WTC11 (cell line): ENCODE measurements at regions not wholly inside any gene's neighbourhood (a gene's known extent, or its start where the extent isn't known, plus 50 kb on each side); places are given as distances from the start of the nearest gene placed in this dataset.

Experiments
- ATAC-seq: fragments of 200-7000 bp; cut with Tn5 transposase; 2 replicates; pipeline ENCODE4 v1.10.0; 2021; ENCODE audit warnings: mild to moderate bottlenecking, moderate library complexity
- CTCF ChIA-PET: fragments of 300-600 bp; sonication (Branson Sonifier 250); formaldehyde crosslinking; loops from one replicate; lab custom pipeline; 2021; ENCODE audit warnings: antibody characterized with exemption; lab: Charles Lee
- POLR2A ChIA-PET: fragments of 350-600 bp; sonication (Branson Sonifier 250); formaldehyde crosslinking; loops from one replicate; lab custom pipeline; 2021; ENCODE audit warnings: antibody characterized with exemption; lab: Charles Lee
- DNase-seq: peaks from one replicate; pipeline ENCODE4 v3.0.0; 2021; ENCODE audit warnings: low spot score
- H3K27ac Mint-ChIP-seq: 2 replicates; pipeline ENCODE4 v1.8.0; 2021; ENCODE audit warnings: mixed read lengths
- H3K27me3 Mint-ChIP-seq: 2 replicates; pipeline ENCODE4 v1.8.0; 2021; ENCODE audit warnings: low read depth, mild to moderate bottlenecking, moderate library complexity, mixed read lengths
- H3K36me3 Mint-ChIP-seq: 2 replicates; pipeline ENCODE4 v1.8.0; 2021; ENCODE audit warnings: mixed read lengths
- H3K4me1 Mint-ChIP-seq: 2 replicates; pipeline ENCODE4 v1.8.0; 2022; ENCODE audit warnings: mixed read lengths
- H3K4me3 Mint-ChIP-seq: 2 replicates; pipeline ENCODE4 v1.8.0; 2021; ENCODE audit warnings: mild to moderate bottlenecking, moderate library complexity, mixed read lengths
- H3K9me3 Mint-ChIP-seq: 2 replicates; pipeline ENCODE4 v1.8.0; 2021; ENCODE audit warnings: mixed read lengths
- ARID4B ChIP-seq: sonication (generic); formaldehyde crosslinking; IDR thresholded peaks from 2 replicates; pipeline ENCODE4 v1.8.0; 2023; ENCODE audit warnings: missing genetic modification reagents, mild to moderate bottlenecking, borderline replicate concordance
- ATF2 ChIP-seq: sonication (generic); formaldehyde crosslinking; IDR thresholded peaks from 2 replicates; pipeline ENCODE4 v1.8.1; 2022; ENCODE audit warnings: low read depth, missing genetic modification reagents, borderline replicate concordance
- CBFB ChIP-seq: sonication (generic); formaldehyde crosslinking; IDR thresholded peaks from 2 replicates; pipeline ENCODE4 v1.8.1; 2022; ENCODE audit warnings: mild to moderate bottlenecking, low read depth, missing genetic modification reagents
- E2F5 ChIP-seq: sonication (generic); formaldehyde crosslinking; IDR thresholded peaks from 2 replicates; pipeline ENCODE4 v1.8.1; 2022; ENCODE audit warnings: mild to moderate bottlenecking, moderate library complexity, missing genetic modification reagents
- EMX1 ChIP-seq: fragments of 250-450 bp; sonication (Bioruptor Pico); IDR thresholded peaks from 2 replicates; pipeline ENCODE4 v1.8.0; 2021; ENCODE audit warnings: mild to moderate bottlenecking
- FOXJ3 ChIP-seq: sonication (generic); formaldehyde crosslinking; IDR thresholded peaks from 2 replicates; pipeline ENCODE4 v1.9.0; 2021; ENCODE audit warnings: missing genetic modification reagents, mild to moderate bottlenecking, borderline replicate concordance
- GABPB1 ChIP-seq: sonication (generic); formaldehyde crosslinking; IDR thresholded peaks from 2 replicates; pipeline ENCODE4 v1.8.1; 2023; ENCODE audit warnings: mild to moderate bottlenecking, missing genetic modification reagents
- HMGA2 ChIP-seq: fragments of 250-450 bp; sonication (Bioruptor Pico); IDR thresholded peaks from 2 replicates; pipeline ENCODE4 v1.4.0; 2021; ENCODE audit warnings: mild to moderate bottlenecking, moderate library complexity
- IRF2 ChIP-seq: sonication (generic); formaldehyde crosslinking; IDR thresholded peaks from 2 replicates; pipeline ENCODE4 v1.8.0; 2022; ENCODE audit warnings: low read depth, missing genetic modification reagents, borderline replicate concordance
- JAZF1 ChIP-seq: fragments of 250-450 bp; sonication (Bioruptor Pico); IDR thresholded peaks from 2 replicates; pipeline ENCODE4 v1.9.0; 2021; ENCODE audit warnings: moderate library complexity, mild to moderate bottlenecking, inconsistent platforms
- MAX ChIP-seq: sonication (generic); formaldehyde crosslinking; IDR thresholded peaks from 2 replicates; pipeline ENCODE4 v1.8.0; 2022; ENCODE audit warnings: mild to moderate bottlenecking, missing genetic modification reagents
- NFE2L1 ChIP-seq: sonication (generic); formaldehyde crosslinking; IDR thresholded peaks from 2 replicates; pipeline ENCODE4 v1.8.1; 2023; ENCODE audit warnings: missing genetic modification reagents
- NR3C1 ChIP-seq: sonication (generic); formaldehyde crosslinking; conservative IDR thresholded peaks from 2 replicates; pipeline ENCODE4 v1.8.1; 2023; ENCODE audit warnings: low read depth, mild to moderate bottlenecking, missing genetic modification reagents
- PRRX2 ChIP-seq: fragments of 250-450 bp; sonication (Bioruptor Pico); IDR thresholded peaks from 2 replicates; pipeline ENCODE4 v1.8.0; 2021; ENCODE audit warnings: mild to moderate bottlenecking
- SMAD3 ChIP-seq: sonication (generic); formaldehyde crosslinking; IDR thresholded peaks from 2 replicates; pipeline ENCODE4 v1.8.0; 2022; ENCODE audit warnings: missing genetic modification reagents, mild to moderate bottlenecking, borderline replicate concordance
- SOX15 ChIP-seq: fragments of 250-450 bp; sonication (Bioruptor Pico); IDR thresholded peaks from 2 replicates; pipeline ENCODE4 v1.9.0; 2021; ENCODE audit warnings: mild to moderate bottlenecking
- ZNF138 ChIP-seq: sonication (generic); formaldehyde crosslinking; conservative IDR thresholded peaks from 2 replicates; pipeline ENCODE4 v1.8.1; 2022; ENCODE audit warnings: mild to moderate bottlenecking, moderate library complexity, missing genetic modification reagents
- ZNF232 ChIP-seq: sonication (generic); formaldehyde crosslinking; IDR thresholded peaks from 2 replicates; pipeline ENCODE4 v1.8.0; 2022; ENCODE audit warnings: mild to moderate bottlenecking, missing genetic modification reagents
- ZNF396 ChIP-seq: fragments of 250-450 bp; sonication (Bioruptor Pico); IDR thresholded peaks from 2 replicates; pipeline ENCODE4 v1.8.0; 2021; ENCODE audit warnings: mild to moderate bottlenecking, moderate library complexity, borderline replicate concordance
- ZNF512 ChIP-seq: sonication (generic); formaldehyde crosslinking; IDR thresholded peaks from 2 replicates; pipeline ENCODE4 v1.8.1; 2022; ENCODE audit warnings: missing genetic modification reagents, borderline replicate concordance
- ZSCAN18 ChIP-seq: fragments of 250-450 bp; sonication (Bioruptor Pico); IDR thresholded peaks from 2 replicates; pipeline ENCODE4 v2.1.2; 2022; ENCODE audit warnings: mild to moderate bottlenecking, moderate library complexity

- no peak for TF ChIP-seq ZNF232 (CRISPR knock-in tag)
- no peak for TF ChIP-seq CBFB (CRISPR knock-in tag)
- no peak for TF ChIP-seq ZNF396 (CRISPR knock-in tag)
- no peak for TF ChIP-seq JAZF1
- no peak for TF ChIP-seq NR3C1
Observed at GRCh38 chr2:134163336-134163735, 90.5 kb upstream of the MGAT5 start (continued).

GRCh38 chr2:134164306-134164705 is 89.6 kb upstream of the MGAT5 start:
- no peaks in the 10 kb centered on the region for H3K27me3 Mint-ChIP-seq
- no peaks in the 10 kb centered on the region for H3K36me3 Mint-ChIP-seq
- POLR2A ChIA-PET, result no interaction called here
- H3K27ac Mint-ChIP-seq, result no peak overlapping the region
- H3K9me3 Mint-ChIP-seq, result peaks cover 5% of the 10 kb centered on the region; the same call in 1 of the 2 replicates
- CTCF ChIA-PET, result no interaction called here
- H3K4me1 Mint-ChIP-seq, result peaks cover 47% of the 10 kb centered on the region
- DNase-seq (no peak), ATAC-seq (no peak)
- TF ChIP-seq NFE2L1, result no peak
- no peak for TF ChIP-seq EMX1
- H3K4me3 Mint-ChIP-seq, result no peak overlapping the region

GRCh38 chr2:134167015-134167414 is 86.9 kb upstream of the MGAT5 start:
- no peak overlapping the region for H3K27ac Mint-ChIP-seq
- H3K9me3 Mint-ChIP-seq, result peaks cover 8% of the 10 kb centered on the region; the same call in 1 of the 2 replicates
- ATAC-seq (no peak), DNase-seq (no peak)
- no peaks in the 10 kb centered on the region for H3K27me3 Mint-ChIP-seq
- H3K4me3 Mint-ChIP-seq, result no peak overlapping the region
- H3K4me1 Mint-ChIP-seq, result peaks cover 37% of the 10 kb centered on the region
- CTCF ChIA-PET, result no interaction called here
- TF ChIP-seq E2F5 (CRISPR knock-in tag) (no peak), ARID4B (CRISPR knock-in tag) (no peak), MAX (CRISPR knock-in tag) (no peak), GABPB1 (CRISPR knock-in tag) (no peak), EMX1 (no peak), ZNF138 (no peak)
- peaks cover 6% of the 10 kb centered on the region for H3K36me3 Mint-ChIP-seq
- POLR2A ChIA-PET, result no interaction called here

GRCh38 chr2:134169788-134170187 is 84.1 kb upstream of the MGAT5 start:
- Mint-ChIP-seq H3K27ac (no peak overlapping the region), H3K27me3 (no peaks in the 10 kb centered on the region), H3K4me1 (peaks cover 25% of the 10 kb centered on the region), H3K36me3 (peaks cover 6% of the 10 kb centered on the region), H3K4me3 (no peak overlapping the region), H3K9me3 (peaks cover 6% of the 10 kb centered on the region; the same call in 1 of the 2 replicates)
- ATAC-seq (no peak), DNase-seq (no peak)
- ChIA-PET POLR2A (no interaction called here), CTCF (interaction anchor here (1.0 to 1.4 kb wide), 2 partner anchors 281 to 284 kb away, joined by 3 to 4 read pairs; no protein-coding TSS in a partner anchor)
- TF ChIP-seq ZNF512, result no peak
- TF ChIP-seq SOX15 (CRISPR knock-in tag), result no peak
- no peak for TF ChIP-seq HMGA2 (CRISPR knock-in tag)
- TF ChIP-seq JAZF1, result no peak
- TF ChIP-seq ATF2 (CRISPR knock-in tag), result no peak
- no peak for TF ChIP-seq IRF2
- no peak for TF ChIP-seq SMAD3
- TF ChIP-seq FOXJ3 (CRISPR knock-in tag), result no peak
- no peak for TF ChIP-seq ZSCAN18 (CRISPR knock-in tag)
- TF ChIP-seq ZNF396 (CRISPR knock-in tag), result no peak
- no peak for TF ChIP-seq PRRX2 (CRISPR knock-in tag)
- TF ChIP-seq ZNF232 (CRISPR knock-in tag), result no peak
